ENCODE measurements at regions not wholly inside any gene's neighbourhood (a gene's known extent, or its start where the extent isn't known, plus 50 kb on each side); places are given as distances from the start of the nearest gene placed in this dataset.

DNA sequence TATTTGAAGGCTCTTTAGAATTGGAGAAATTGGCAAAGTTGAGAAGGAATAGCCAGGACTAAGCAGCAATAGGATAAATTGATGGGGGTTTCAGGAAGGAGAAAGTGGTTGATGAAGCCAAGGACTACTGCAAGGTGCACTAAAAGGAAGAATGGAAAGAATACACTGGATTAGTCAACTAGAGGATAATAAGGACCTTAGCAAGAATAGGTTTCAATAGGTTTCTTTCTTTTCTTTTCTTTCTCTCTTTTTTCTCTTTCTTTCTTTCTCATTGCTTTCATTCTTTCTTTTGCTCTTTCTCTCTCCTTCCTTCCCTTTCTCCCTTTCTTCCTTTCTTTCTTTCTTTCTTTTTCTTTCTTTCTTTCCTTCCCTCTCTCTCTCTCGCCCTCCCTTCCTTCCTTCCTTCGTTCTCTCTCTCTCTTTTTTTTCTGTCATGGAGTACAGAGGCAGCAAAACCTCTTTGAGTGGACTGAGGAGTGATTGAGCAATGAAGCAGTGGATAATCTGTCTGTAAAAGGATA lies 234.4 kb upstream of the TMC3 start:
- ATAC-seq: no peak
- no peak overlapping the region for H3K4me3 Mint-ChIP-seq
- POLR2A ChIA-PET: no interaction called here
- peaks cover 2 to 29% (median 8%) of the 10 kb centered on the region in 5 donors for H3K27me3 Mint-ChIP-seq
- H3K27ac Mint-ChIP-seq: no peak overlapping the region
- DNase-seq: no peak
- H3K36me3 Mint-ChIP-seq: no peaks in the 10 kb centered on the region
- peaks cover 0 to 2% (median 0%) of the 10 kb centered on the region in 4 donors for H3K4me1 Mint-ChIP-seq
- peaks cover 0 to 2% (median 0%) of the 10 kb centered on the region in 9 donors for H3K9me3 Mint-ChIP-seq

GRCh38 chr15:81604713-81605112 lies 230.7 kb upstream of the TMC3 start:
- no peak for ATAC-seq
- Mint-ChIP-seq H3K9me3 (peaks cover 0 to 22% (median 19%) of the 10 kb centered on the region in 9 donors), H3K27me3 (peaks cover 0 to 12% (median 7%) of the 10 kb centered on the region in 5 donors), H3K4me1 (no peaks in the 10 kb centered on the region), H3K36me3 (peaks cover 0 to 16% (median 7%) of the 10 kb centered on the region in 3 donors), H3K4me3 (no peak overlapping the region), H3K27ac (no peak overlapping the region)
- no peak for DNase-seq
- POLR2A ChIA-PET: no interaction called here

DNA sequence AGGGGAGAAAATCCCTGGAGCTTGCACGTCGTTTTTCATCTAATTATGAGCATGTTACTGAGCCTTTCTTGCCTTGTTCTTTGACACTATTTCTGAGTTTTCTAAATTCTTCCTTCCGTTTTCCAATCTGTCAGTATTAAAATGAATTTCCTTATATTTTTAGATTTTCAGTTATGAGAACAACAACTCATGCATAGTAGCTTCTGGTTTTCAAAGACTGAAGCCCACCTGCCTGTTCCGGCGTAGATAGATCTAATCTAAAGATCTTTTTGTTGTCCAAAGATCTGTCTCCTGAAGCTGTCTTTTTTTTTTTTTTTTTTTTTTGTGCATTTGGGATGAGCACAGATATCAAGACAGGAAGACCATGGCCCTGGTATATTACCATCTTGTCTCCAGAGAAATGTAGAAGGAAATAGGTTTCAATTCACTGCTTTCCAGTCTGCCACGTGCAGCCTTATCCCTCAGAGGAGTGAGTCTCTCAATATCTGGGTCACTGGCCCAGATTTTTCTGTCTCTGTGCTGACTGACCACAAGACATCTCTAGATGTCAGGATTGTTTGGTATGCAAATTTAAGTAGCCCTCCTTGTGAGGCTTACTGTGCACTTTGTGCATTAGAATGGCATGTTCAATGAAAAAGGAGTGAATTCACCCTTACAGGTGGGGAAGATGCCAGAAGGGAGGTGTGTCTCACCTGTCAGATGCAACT lies 222.3 kb upstream of the TMC3 start:
- Mint-ChIP-seq H3K36me3 (peaks cover 0 to 10% (median 8%) of the 10 kb centered on the region in 3 donors), H3K27ac (no peak overlapping the region), H3K9me3 (peaks cover 0 to 22% (median 16%) of the 10 kb centered on the region in 9 donors), H3K27me3 (peaks cover 0 to 12% (median 8%) of the 10 kb centered on the region in 5 donors), H3K4me3 (peak overlapping the region in 1 of 10 donors; percentile 1), H3K4me1 (peaks cover 0 to 8% (median 0%) of the 10 kb centered on the region in 4 donors)
- POLR2A ChIA-PET: no interaction called here
- ATAC-seq: no peak
- DNase-seq: no peak

GRCh38 chr15:81595752-81596151 lies 221.7 kb upstream of the TMC3 start:
- ATAC-seq (no peak), DNase-seq (no peak)
- Mint-ChIP-seq H3K27me3 (peaks cover 0 to 12% (median 8%) of the 10 kb centered on the region in 5 donors), H3K27ac (no peak overlapping the region), H3K4me3 (peak overlapping the region in 1 of 10 donors; percentile 1), H3K9me3 (peaks cover 0 to 18% (median 14%) of the 10 kb centered on the region in 9 donors), H3K36me3 (peaks cover 0 to 7% (median 7%) of the 10 kb centered on the region in 3 donors), H3K4me1 (peaks cover 0 to 8% (median 0%) of the 10 kb centered on the region in 4 donors)
- POLR2A ChIA-PET: no interaction called here

GRCh38 chr15:81589671-81590070 lies 215.7 kb upstream of the TMC3 start:
- Mint-ChIP-seq H3K27ac (no peak overlapping the region), H3K9me3 (peaks cover 0 to 7% (median 2%) of the 10 kb centered on the region in 9 donors), H3K4me1 (no peaks in the 10 kb centered on the region), H3K27me3 (peaks cover 0 to 5% (median 1%) of the 10 kb centered on the region in 5 donors), H3K4me3 (no peak overlapping the region), H3K36me3 (no peaks in the 10 kb centered on the region)
- no peak for DNase-seq
- POLR2A ChIA-PET: no interaction called here
- no peak for ATAC-seq

DNA sequence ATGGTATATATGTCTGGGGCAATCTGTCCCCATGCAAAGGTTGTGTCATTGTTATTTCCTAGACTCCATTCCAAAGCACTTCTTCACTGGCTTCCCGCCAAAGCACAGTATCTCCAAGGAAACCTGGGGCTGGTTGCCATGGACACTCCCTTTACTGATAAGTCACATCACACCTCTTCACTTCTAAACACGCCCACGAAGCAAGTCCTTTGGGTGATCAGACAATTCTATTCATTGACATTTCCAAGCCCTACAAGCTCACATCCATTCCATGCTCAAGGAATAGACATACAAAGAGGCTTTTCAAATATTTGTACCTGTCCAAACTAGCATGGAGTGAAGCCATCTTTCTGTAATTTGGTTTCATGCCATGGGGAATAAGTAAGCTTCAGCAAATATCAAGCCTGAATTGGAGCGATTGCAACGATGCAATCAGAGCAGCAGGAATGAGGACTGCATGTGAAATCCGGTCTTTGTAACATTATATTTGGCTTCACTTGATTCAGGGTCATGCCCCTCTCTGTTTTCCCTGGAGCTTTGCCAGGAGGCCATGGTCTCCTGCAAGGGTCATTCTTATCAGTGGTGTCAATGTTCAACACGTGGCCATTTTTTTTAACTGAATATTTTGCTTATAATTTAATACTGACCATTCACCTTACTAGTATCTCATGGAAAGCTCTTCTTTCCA lies 201.6 kb upstream of the TMC3 start:
- peaks cover 0 to 7% (median 0%) of the 10 kb centered on the region in 9 donors for H3K9me3 Mint-ChIP-seq
- H3K27ac Mint-ChIP-seq: no peak overlapping the region
- POLR2A ChIA-PET: no interaction called here
- H3K4me3 Mint-ChIP-seq: no peak overlapping the region
- ATAC-seq (no peak), DNase-seq (no peak)
- no peaks in the 10 kb centered on the region for H3K4me1 Mint-ChIP-seq
- H3K36me3 Mint-ChIP-seq: no peaks in the 10 kb centered on the region
- peaks cover 4 to 25% (median 21%) of the 10 kb centered on the region in 5 donors for H3K27me3 Mint-ChIP-seq

DNA sequence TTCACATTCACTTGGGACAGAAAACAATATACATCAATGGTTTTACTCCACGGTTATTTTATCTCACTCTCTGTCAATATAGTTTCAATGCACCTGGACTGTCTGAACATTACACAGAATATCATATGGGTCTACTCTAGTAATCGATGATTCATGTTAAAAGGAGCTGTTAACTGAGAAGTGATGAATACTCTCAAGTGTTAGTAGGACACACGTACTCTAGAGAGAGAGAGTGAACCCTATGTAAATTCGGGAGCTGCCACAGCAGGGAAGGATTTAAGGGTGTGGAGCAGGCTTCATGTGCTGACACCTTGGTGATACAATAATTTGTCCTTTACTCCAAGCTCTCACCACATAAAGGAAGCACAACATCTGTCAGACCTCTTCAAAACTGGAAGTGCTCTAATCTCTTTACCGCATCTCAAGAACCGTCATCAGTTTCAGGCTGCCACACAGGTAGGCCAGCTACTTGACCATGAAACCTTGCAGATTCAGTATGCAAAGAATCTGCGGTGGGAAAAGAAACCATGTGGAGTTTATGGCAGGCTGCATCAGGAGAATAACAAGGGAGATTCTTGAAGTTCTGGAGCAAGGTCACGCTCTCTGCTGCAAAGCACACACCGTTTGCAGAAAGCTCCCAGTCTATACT lies 199.2 kb upstream of the TMC3 start:
- peaks cover 0 to 7% (median 0%) of the 10 kb centered on the region in 9 donors for H3K9me3 Mint-ChIP-seq
- H3K27ac Mint-ChIP-seq: no peak overlapping the region
- H3K27me3 Mint-ChIP-seq: peaks cover 0 to 30% (median 20%) of the 10 kb centered on the region in 5 donors
- no peak overlapping the region for H3K4me3 Mint-ChIP-seq
- H3K4me1 Mint-ChIP-seq: no peaks in the 10 kb centered on the region
- POLR2A ChIA-PET: no interaction called here
- ATAC-seq (no peak), DNase-seq (no peak)
- H3K36me3 Mint-ChIP-seq: no peaks in the 10 kb centered on the region

GRCh38 chr15:81572190-81572589 lies 198.2 kb upstream of the TMC3 start:
- no peaks in the 10 kb centered on the region for H3K4me1 Mint-ChIP-seq
- ATAC-seq (no peak), DNase-seq (no peak)
- H3K27me3 Mint-ChIP-seq: peaks cover 0 to 33% (median 23%) of the 10 kb centered on the region in 5 donors
- POLR2A ChIA-PET: no interaction called here
- H3K4me3 Mint-ChIP-seq: no peak overlapping the region
- H3K9me3 Mint-ChIP-seq: peaks cover 0 to 7% (median 0%) of the 10 kb centered on the region in 9 donors
- H3K27ac Mint-ChIP-seq: no peak overlapping the region
- H3K36me3 Mint-ChIP-seq: no peaks in the 10 kb centered on the region

- Mint-ChIP-seq H3K9me3 (peaks cover 0 to 7% (median 0%) of the 10 kb centered on the region in 9 donors), H3K4me1 (no peaks in the 10 kb centered on the region), H3K4me3 (no peak overlapping the region), H3K36me3 (no peaks in the 10 kb centered on the region), H3K27me3 (peaks cover 1 to 29% (median 19%) of the 10 kb centered on the region in 5 donors), H3K27ac (no peak overlapping the region)
- POLR2A ChIA-PET: no interaction called here
- DNase-seq: no peak
- no peak for ATAC-seq
Observed at GRCh38 chr15:81569286-81570080, 195.5 kb upstream of the TMC3 start.

- Mint-ChIP-seq H3K27ac (no peak overlapping the region), H3K27me3 (peaks cover 1 to 29% (median 23%) of the 10 kb centered on the region in 5 donors), H3K36me3 (no peaks in the 10 kb centered on the region), H3K9me3 (peaks cover 0 to 7% (median 0%) of the 10 kb centered on the region in 9 donors), H3K4me3 (no peak overlapping the region), H3K4me1 (no peaks in the 10 kb centered on the region)
- POLR2A ChIA-PET: no interaction called here
- no peak for DNase-seq
- no peak for ATAC-seq
Observed at GRCh38 chr15:81567924-81568323, 193.9 kb upstream of the TMC3 start.

GRCh38 chr15:81562986-81563385 lies 189.0 kb upstream of the TMC3 start:
- ATAC-seq (no peak), DNase-seq (no peak)
- Mint-ChIP-seq H3K9me3 (peaks cover 0 to 8% (median 1%) of the 10 kb centered on the region in 9 donors), H3K27me3 (peaks cover 1 to 9% (median 7%) of the 10 kb centered on the region in 5 donors), H3K4me3 (no peak overlapping the region), H3K4me1 (no peaks in the 10 kb centered on the region), H3K36me3 (no peaks in the 10 kb centered on the region), H3K27ac (no peak overlapping the region)
- POLR2A ChIA-PET: no interaction called here

DNA sequence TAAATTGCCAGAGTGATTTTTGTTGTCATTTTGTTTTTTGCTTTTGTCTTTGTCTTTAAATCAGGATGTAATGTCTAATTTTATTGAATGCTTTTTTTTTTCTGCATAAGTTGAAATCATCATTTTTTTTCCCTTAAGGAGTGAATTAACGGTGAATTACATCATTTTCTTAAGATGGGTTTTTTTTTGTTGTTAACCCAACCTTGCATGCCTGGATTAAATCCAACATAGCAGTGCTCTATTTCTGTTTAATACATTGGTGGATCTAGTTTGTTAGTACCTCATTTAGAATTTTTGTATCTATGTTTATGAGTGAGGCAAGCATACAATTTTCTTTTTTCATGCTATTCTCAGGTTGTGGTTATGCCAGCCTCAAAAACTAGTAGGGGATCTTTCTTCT lies 186.4 kb upstream of the TMC3 start:
- Mint-ChIP-seq H3K4me3 (no peak overlapping the region), H3K27me3 (peaks cover 2 to 11% (median 6%) of the 10 kb centered on the region in 5 donors), H3K36me3 (no peaks in the 10 kb centered on the region), H3K9me3 (peaks cover 0 to 12% (median 3%) of the 10 kb centered on the region in 9 donors), H3K4me1 (no peaks in the 10 kb centered on the region), H3K27ac (no peak overlapping the region)
- ATAC-seq: no peak
- POLR2A ChIA-PET: no interaction called here
- no peak for DNase-seq

All from naive thymus-derived CD8-positive, alpha-beta T cell (primary cell).